ENCODE measurements at regions not wholly inside any gene's neighbourhood (a gene's known extent, or its start where the extent isn't known, plus 50 kb on each side); places are given as distances from the start of the nearest gene placed in this dataset.

- no peak for TF ChIP-seq GATA3 (IDR thresholded peaks at IDR 0.05; ENCODE audit: low read depth, low read length)
Observed at GRCh38 chr13:65387743-65388347, 1842.3 kb downstream of the PCDH9 start.

- no peak for TF ChIP-seq GATA2 (IDR thresholded peaks at IDR 0.05; ENCODE audit: low read depth, low read length)
- no peak for TF ChIP-seq GATA3 (IDR thresholded peaks at IDR 0.05; ENCODE audit: low read depth, low read length)
Observed at GRCh38 chr13:65378943-65379519, 1851.1 kb downstream of the PCDH9 start.

- no peak for TF ChIP-seq GATA2 (IDR thresholded peaks at IDR 0.05; ENCODE audit: low read depth, low read length)
- TF ChIP-seq GATA3 (IDR thresholded peaks at IDR 0.05; ENCODE audit: low read depth, low read length): no peak
Observed at GRCh38 chr13:65378484-65378883, 1851.7 kb downstream of the PCDH9 start.

- TF ChIP-seq GATA2 (IDR thresholded peaks at IDR 0.05; ENCODE audit: low read depth, low read length) (no peak), GATA3 (IDR thresholded peaks at IDR 0.05; ENCODE audit: low read depth, low read length) (no peak)
Observed at GRCh38 chr13:65368832-65369231, 1861.3 kb downstream of the PCDH9 start.

- no peak for TF ChIP-seq GATA3 (IDR thresholded peaks at IDR 0.05; ENCODE audit: low read depth, low read length)
- no peak for TF ChIP-seq GATA2 (IDR thresholded peaks at IDR 0.05; ENCODE audit: low read depth, low read length)
Observed at GRCh38 chr13:65353951-65354350, 1876.2 kb downstream of the PCDH9 start.

- TF ChIP-seq GATA3 (IDR thresholded peaks at IDR 0.05; ENCODE audit: low read depth, low read length) (peak; percentile 78), GATA2 (IDR thresholded peaks at IDR 0.05; ENCODE audit: low read depth, low read length) (peak; percentile 53)
Observed at GRCh38 chr13:65347420-65348030, 1882.6 kb downstream of the PCDH9 start.

GRCh38 chr13:65343898-65344663, 1886.1 kb downstream of the PCDH9 start:
- TF ChIP-seq GATA3 (IDR thresholded peaks at IDR 0.05; ENCODE audit: low read depth, low read length): no peak
- no peak for TF ChIP-seq GATA2 (IDR thresholded peaks at IDR 0.05; ENCODE audit: low read depth, low read length)

- TF ChIP-seq GATA3 (IDR thresholded peaks at IDR 0.05; ENCODE audit: low read depth, low read length): no peak
- no peak for TF ChIP-seq GATA2 (IDR thresholded peaks at IDR 0.05; ENCODE audit: low read depth, low read length)
Observed at GRCh38 chr13:65342541-65343337, 1887.4 kb downstream of the PCDH9 start.

GRCh38 chr13:65339241-65339640, 1890.9 kb downstream of the PCDH9 start:
- TF ChIP-seq GATA3 (IDR thresholded peaks at IDR 0.05; ENCODE audit: low read depth, low read length) (no peak), GATA2 (IDR thresholded peaks at IDR 0.05; ENCODE audit: low read depth, low read length) (no peak)

- TF ChIP-seq GATA2 (IDR thresholded peaks at IDR 0.05; ENCODE audit: low read depth, low read length) (no peak), GATA3 (IDR thresholded peaks at IDR 0.05; ENCODE audit: low read depth, low read length) (no peak)
Observed at GRCh38 chr13:65336916-65337315, 1893.2 kb downstream of the PCDH9 start.

GRCh38 chr13:65336087-65336749, 1893.9 kb downstream of the PCDH9 start:
- TF ChIP-seq GATA2 (IDR thresholded peaks at IDR 0.05; ENCODE audit: low read depth, low read length): no peak
- TF ChIP-seq GATA3 (IDR thresholded peaks at IDR 0.05; ENCODE audit: low read depth, low read length): no peak

- TF ChIP-seq GATA2 (IDR thresholded peaks at IDR 0.05; ENCODE audit: low read depth, low read length): no peak
- TF ChIP-seq GATA3 (IDR thresholded peaks at IDR 0.05; ENCODE audit: low read depth, low read length): no peak
Observed at GRCh38 chr13:65330691-65331090, 1899.4 kb downstream of the PCDH9 start.

GRCh38 chr13:65330287-65330686, 1899.8 kb downstream of the PCDH9 start:
- no peak for TF ChIP-seq GATA3 (IDR thresholded peaks at IDR 0.05; ENCODE audit: low read depth, low read length)
